Rectal smooth muscle tissue (tissue), 1 donor: ENCODE measurements at regions not wholly inside any gene's neighbourhood (a gene's known extent, or its start where the extent isn't known, plus 50 kb on each side); places are given as distances from the start of the nearest gene placed in this dataset.
"Not testable (repeated sequence)": the region's sequence is repeated elsewhere in the genome, so short reads cannot be mapped to it uniquely, and the experiment has no call there.

Experiments used
- H3K27ac ChIP-seq: one replicate; pipeline ENCODE4 v1.7.0; 2013; ENCODE audit warnings: low read depth, low read length, inconsistent platforms
- H3K27me3 ChIP-seq: one replicate; pipeline ENCODE4 v1.7.0; 2013; ENCODE audit warnings: low read length; ENCODE audit not compliant: control insufficient read depth, insufficient read depth
- H3K36me3 ChIP-seq: one replicate; pipeline ENCODE4 v1.7.0; 2013; ENCODE audit warnings: low read length; ENCODE audit not compliant: control insufficient read depth, insufficient read depth
- H3K4me1 ChIP-seq: one replicate; pipeline ENCODE4 v1.7.0; 2013; ENCODE audit warnings: low read length; ENCODE audit not compliant: control insufficient read depth, insufficient read depth
- H3K4me3 ChIP-seq: one replicate; pipeline ENCODE4 v1.7.0; 2013; ENCODE audit warnings: low read length
- H3K9ac ChIP-seq: one replicate; pipeline ENCODE4 v1.7.0; 2013; ENCODE audit warnings: low read length

DNA sequence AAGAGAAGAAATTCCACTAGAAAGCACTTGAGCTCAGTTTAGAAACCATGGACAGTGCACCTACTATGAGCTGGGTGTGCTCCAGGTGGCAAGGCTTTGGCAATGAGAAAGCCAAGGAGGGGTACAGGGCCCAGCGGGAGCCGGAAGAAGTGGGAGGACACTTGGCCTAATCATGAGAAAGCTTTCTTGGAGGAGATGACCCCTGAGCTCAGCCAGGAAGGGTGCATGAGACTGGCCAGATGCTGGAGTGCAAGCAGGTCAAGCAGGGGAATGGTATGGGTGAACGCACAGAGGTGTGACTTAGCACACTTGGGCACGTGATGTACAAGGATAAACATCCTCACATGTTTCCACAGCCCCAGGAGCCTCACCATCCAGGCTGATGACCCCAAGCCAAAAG, 97.2 kb upstream of the GLI2 start:
- no peak overlapping the region for H3K27ac ChIP-seq

DNA sequence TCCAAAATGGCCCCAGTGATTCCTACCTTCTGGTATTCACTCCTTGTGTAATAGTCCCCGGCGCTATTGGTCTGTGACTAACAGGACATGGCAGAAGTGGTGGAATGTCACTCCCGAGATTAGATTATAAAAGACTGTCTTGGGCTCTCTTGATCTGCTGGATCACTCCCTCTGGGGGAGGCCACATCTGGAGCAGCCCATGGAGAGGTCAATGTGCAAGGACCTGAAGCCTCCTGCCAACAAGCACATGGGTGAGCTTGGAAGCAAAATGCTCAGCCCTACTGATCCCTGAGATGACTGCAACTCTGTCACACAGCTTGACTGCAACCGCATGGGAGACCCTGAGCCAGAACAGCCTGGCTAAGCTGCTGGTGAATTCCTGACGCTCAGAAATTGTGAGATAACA, 94.3 kb upstream of the GLI2 start:
- Histone ChIP-seq H3K36me3 (no peaks in the 10 kb centered on the region), H3K9ac (no peak overlapping the region), H3K4me3 (no peak overlapping the region), H3K4me1 (no peaks in the 10 kb centered on the region), H3K27ac (no peak overlapping the region), H3K27me3 (no peaks in the 10 kb centered on the region)

More for the DNA sequence above, 97.2 kb upstream of the GLI2 start:
- H3K27me3 ChIP-seq: no peaks in the 10 kb centered on the region
- H3K9ac ChIP-seq: no peak overlapping the region
- peaks cover 2% of the 10 kb centered on the region for H3K4me1 ChIP-seq
- no peak overlapping the region for H3K4me3 ChIP-seq
- H3K36me3 ChIP-seq: no peaks in the 10 kb centered on the region

DNA sequence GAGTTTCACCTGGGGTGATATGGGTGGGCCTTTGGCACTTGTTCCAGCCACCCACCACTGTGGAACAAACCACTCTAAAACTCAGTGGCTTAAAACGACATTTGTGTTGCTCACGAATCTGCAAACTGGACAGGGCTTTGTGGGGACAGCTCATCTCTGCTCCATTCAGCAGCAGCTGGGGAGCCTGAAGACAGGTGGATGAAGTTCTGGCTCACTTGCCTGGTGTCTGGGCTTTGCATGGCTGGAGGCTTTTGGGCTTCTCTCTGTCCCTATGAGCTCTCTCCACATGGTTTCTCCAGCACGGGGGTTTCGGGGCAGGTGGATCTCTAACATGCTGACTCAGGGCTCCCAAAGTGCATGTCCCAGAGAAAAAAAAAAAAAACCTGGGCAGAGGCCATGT, 93.0 kb upstream of the GLI2 start:
- Histone ChIP-seq H3K4me1 (no peaks in the 10 kb centered on the region), H3K9ac (no peak overlapping the region), H3K27ac (no peak overlapping the region), H3K36me3 (no peaks in the 10 kb centered on the region), H3K27me3 (no peaks in the 10 kb centered on the region), H3K4me3 (no peak overlapping the region)

DNA sequence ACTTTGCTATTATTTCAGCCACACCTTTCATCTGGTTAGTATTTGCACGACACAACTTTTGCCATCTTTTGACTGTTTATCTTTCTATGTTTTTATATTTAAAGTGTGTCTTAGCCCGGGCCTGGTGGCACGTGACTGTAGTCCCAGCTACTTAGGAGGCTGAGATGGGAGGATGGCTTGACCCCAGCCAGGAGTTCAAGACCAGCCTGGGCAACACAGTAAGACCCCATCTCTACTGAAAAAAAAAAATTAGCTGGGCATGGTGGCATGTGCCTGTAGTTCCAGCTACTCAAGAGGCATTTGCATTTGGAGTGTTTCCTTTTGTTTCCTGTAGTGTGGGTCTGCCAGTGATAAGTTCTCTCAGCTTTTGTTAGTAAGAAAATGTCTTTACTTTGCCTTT, 88.7 kb upstream of the GLI2 start:
- Histone ChIP-seq H3K9ac (no peak overlapping the region), H3K4me1 (no peaks in the 10 kb centered on the region), H3K36me3 (no peaks in the 10 kb centered on the region), H3K27ac (no peak overlapping the region), H3K27me3 (no peaks in the 10 kb centered on the region), H3K4me3 (no peak overlapping the region)

DNA sequence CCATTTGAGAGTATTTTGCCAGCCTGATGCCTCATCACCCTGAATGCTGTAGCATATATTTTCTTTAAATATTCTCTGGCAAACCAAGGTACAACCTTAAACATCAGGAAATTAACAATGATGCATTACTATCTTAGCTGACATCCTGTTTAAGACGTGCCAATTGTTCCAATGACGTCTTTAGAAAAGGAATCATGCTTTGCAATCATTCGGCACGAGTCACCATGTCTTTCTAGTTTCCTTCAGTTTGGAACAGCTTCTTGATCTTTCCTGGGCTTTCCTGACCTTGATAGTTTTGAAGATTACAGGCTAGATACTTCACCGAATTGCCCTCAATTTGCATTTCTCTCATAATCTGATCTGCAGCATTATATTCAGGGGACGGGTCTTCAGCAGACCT, 88.2 kb upstream of the GLI2 start:
- H3K4me1 ChIP-seq: no peaks in the 10 kb centered on the region
- H3K36me3 ChIP-seq: no peaks in the 10 kb centered on the region
- H3K27ac ChIP-seq: no peak overlapping the region
- no peak overlapping the region for H3K4me3 ChIP-seq
- H3K27me3 ChIP-seq: no peaks in the 10 kb centered on the region
- no peak overlapping the region for H3K9ac ChIP-seq

DNA sequence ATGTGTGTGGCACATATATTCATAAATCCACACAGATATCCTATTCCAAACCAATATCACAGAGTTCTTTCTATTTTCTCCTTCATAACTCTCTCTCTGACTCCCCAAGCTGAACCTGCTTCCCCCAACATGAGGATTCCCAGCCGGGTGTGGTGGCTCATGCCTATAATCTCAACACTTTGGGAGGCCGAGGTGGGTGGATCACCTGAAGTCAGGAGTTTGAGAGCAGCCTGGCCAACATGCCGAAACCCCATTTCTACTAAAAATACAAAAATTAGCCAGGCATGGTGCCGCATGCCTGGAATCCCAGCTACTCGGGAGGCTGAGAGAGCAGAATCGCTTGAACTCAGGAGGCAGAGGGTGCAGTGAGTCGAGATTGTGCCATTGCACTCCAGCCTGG, 86.3 kb upstream of the GLI2 start:
- H3K36me3 ChIP-seq, H3K4me1 ChIP-seq, H3K27me3 ChIP-seq, H3K4me3 ChIP-seq, H3K9ac ChIP-seq, H3K27ac ChIP-seq: not testable (repeated sequence)

DNA sequence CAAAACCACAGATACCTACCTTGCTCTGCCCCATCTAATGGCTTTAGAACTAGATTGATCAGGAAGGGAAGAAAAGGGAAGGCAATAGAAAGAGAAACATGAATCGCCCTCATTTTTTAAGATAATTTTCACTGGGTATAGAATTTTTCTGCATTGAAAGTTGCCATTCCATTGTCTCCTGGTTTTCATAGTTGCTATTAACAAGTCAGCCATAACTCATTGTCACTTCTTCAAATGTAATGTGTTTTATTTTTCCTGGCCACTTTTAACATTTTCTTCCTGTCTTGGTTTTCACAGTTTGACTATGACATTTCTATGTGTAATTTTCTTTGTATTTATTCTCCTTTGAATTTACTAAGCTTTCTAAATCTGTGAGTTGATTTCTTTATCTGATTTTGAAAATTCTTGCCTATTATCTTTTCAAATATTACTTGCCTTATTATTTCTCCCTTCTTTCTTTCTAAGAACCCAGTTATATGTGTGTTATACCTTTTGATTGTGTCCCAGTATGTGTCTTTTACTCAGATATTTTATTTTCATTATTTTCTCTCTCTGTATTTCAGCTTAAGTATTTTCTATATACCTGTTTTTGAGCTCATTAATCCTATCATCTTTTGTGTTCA, 85.5 kb upstream of the GLI2 start:
- Histone ChIP-seq H3K4me1 (no peaks in the 10 kb centered on the region), H3K36me3 (no peaks in the 10 kb centered on the region), H3K27ac (no peak overlapping the region), H3K4me3 (no peak overlapping the region), H3K9ac (no peak overlapping the region), H3K27me3 (no peaks in the 10 kb centered on the region)

DNA sequence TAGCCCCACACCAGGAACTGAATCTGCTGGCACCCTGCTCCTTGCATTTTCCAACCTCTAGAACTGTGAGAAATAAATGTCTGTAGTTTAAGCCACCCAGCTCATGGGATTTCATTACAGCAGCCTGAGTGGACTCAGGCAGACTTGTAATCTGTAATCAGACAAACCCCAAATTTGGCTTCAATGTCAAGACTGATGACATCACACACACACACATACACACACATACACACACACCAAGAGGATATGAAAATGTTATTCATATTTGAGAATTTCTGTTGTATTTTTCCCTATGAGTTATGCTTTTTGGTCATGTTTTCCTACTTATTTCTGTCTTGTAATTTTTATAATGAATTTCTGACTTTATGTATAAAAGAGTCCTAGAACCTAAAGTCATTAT, 83.8 kb upstream of the GLI2 start:
- Histone ChIP-seq H3K36me3 (no peaks in the 10 kb centered on the region), H3K27me3 (no peaks in the 10 kb centered on the region), H3K27ac (no peak overlapping the region), H3K4me3 (no peak overlapping the region), H3K4me1 (peaks cover 4% of the 10 kb centered on the region), H3K9ac (no peak overlapping the region)

DNA sequence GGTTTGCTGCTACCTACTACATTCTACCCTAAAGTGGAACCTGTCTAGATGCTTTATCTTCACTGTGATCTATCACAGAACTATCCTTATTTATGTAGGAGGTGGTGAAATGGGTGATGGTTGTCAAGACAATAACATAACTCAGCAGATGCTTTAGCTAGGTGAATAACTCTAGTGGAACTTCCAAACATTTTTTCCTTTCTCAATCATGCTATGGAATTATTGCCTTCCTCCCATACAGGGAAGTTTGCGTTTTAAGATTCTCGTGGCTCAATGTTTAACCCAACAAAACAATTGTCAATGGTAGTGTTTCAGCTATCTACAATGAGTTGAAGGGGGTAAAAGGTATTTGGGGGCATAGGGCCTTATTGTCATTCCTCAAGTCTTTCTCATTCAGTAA, 82.6 kb upstream of the GLI2 start:
- Histone ChIP-seq H3K27ac (no peak overlapping the region), H3K4me3 (no peak overlapping the region), H3K36me3 (no peaks in the 10 kb centered on the region), H3K27me3 (no peaks in the 10 kb centered on the region), H3K4me1 (peaks cover 7% of the 10 kb centered on the region), H3K9ac (no peak overlapping the region)

DNA sequence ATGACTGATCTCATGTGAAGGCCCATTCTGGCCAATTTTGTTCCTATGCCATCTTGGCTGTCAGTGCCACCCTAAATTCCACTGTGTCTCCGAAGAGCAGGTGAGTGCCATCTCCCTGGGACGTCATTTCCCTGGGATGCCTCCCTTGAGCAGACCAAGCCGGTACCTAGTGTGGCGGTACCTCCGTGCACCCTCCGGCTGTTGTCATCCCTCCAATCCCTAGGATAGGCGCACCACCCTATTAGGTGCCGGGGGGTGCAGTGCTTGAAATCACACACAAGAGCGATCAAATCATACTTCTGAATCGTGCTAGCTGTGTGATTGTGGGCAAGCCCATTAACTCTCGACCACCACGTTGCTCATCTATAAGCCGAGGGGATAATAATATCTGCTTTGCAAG, 81.8 kb upstream of the GLI2 start:
- H3K4me1 ChIP-seq: peaks cover 7% of the 10 kb centered on the region
- H3K27me3 ChIP-seq: no peaks in the 10 kb centered on the region
- H3K9ac ChIP-seq: no peak overlapping the region
- H3K4me3 ChIP-seq: no peak overlapping the region
- no peaks in the 10 kb centered on the region for H3K36me3 ChIP-seq
- no peak overlapping the region for H3K27ac ChIP-seq

DNA sequence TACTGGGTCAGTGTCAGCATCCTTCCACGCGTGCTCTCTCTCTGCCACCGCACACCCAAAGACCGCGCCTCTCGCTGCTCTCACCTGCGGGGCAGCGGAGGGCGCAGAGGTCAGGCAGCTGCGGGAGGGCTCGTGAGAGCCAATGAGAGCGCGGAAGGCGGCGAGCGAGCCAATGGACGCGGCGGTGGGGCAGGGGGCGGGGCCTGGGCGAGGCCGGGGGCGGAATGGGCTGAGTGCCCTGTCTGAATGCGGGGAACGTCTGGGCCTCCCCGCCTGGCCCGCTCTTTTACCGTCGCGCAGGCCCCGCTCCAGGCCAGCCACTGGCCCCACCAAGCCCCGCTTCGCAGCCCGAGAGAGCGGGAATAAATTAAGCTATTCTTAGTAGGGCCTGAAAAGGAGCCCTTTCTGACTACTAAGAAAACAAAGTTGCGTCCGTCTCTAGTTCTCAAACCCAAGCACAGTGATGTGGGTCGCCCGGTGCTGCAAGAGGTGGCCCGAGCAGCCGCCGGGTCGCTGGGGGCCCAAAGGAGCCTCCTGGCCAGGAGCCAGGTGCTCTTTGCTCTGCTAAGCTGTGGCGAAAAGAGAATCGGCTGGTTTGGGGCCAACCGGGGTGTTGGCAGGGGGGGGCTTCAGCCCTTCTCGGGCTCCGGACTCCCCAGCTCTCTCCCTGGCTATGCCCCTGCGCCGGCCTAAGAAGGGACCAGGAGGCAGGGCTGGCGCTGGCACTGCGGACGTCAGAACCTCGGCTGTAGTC, 81.1 kb upstream of the GLI2 start:
- H3K36me3 ChIP-seq: no peaks in the 10 kb centered on the region
- no peak overlapping the region for H3K4me3 ChIP-seq
- peaks cover 7% of the 10 kb centered on the region for H3K4me1 ChIP-seq
- H3K27me3 ChIP-seq: no peaks in the 10 kb centered on the region
- no peak overlapping the region for H3K9ac ChIP-seq
- no peak overlapping the region for H3K27ac ChIP-seq

DNA sequence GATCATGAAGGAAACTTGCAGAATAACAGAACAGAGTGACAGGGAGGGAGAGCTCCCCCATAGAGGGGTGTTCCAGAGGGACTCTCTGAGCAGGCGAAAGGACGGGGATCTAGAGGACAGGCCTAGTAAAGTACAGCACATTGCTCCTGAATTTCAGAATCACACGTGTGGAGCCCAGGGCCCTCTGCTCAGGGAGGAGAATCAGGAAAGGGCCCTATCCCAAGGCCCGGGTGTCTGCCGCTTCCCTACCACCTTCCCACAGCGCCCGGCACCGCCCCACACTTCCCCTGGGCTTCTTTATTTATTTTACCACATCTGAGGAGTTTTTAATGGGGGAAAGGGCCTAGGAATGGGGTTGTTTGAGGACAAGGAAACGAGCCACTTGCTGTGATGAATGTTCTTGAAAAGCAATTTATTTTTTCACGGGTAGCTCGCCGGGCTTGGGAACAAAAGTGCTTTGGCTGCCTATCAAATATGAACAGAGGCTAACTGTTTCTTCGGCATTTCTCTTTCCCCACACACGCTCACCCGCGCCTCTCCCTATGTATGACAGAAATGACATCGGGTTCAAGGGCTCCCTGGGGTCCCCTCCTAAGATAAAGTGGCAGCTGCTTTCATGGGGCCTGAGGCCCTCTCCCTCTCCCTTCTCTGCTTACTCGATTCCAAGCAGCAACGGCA, 79.3 kb upstream of the GLI2 start:
- Histone ChIP-seq H3K36me3 (no peaks in the 10 kb centered on the region), H3K4me1 (peaks cover 7% of the 10 kb centered on the region), H3K27ac (no peak overlapping the region), H3K27me3 (no peaks in the 10 kb centered on the region), H3K4me3 (no peak overlapping the region), H3K9ac (no peak overlapping the region)
